HG03442 (cell line): ENCODE measurements at regions not wholly inside any gene's neighbourhood (a gene's known extent, or its start where the extent isn't known, plus 50 kb on each side); places are given as distances from the start of the nearest gene placed in this dataset.

ENCODE experiments used
- ATAC-seq: cut with Tn5 transposase; IDR thresholded peaks from one replicate; pipeline ENCODE4 v1.9.1; 2021; ENCODE audit warnings: mild to moderate bottlenecking, moderate library complexity; ENCODE audit not compliant: unreplicated experiment

DNA sequence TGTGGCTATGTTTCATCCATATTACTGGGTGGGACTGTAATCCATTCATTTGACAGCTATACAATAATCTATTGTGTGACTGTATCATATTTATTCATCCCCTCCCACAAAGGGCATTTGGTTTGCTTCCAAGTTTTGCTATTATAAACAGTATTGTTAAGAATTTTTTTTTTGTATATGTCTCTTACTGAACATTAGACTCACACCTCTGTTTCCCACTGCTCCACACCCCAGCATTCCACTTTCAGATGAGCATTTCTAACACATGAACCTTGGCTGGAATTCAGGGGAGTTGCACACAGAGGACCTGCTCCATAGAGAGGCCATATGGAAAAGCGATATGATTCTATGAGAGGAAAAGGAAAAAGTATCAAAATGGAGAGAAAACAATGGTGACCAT is 81.6 kb upstream of the DKK2 start:
- no peak for ATAC-seq

- ATAC-seq = no peak
Measured at GRCh38 chr4:107115185-107115847, 79.2 kb upstream of the DKK2 start.

GRCh38 chr4:107114059-107114458 is 77.9 kb upstream of the DKK2 start:
- ATAC-seq = no peak

DNA sequence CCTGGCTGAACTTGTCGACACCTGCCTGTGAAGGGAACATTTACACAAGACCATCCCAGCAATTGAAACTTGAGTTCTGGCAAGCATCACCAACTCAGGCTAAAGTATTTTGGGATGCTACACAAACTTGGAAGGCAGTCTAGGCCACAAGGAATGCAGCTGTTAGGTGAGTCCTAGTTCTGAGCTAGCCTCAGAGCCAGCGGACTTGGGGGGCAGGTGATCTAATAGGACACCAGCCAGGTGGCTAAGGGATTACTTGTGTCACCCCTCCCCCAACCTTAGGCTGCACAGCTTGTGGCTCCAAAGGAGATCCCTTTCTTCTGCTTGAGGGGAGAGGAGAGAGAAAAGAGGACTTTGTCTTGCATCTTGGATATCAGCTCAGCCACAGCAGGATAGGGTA is 62.3 kb upstream of the DKK2 start:
- ATAC-seq = no peak

DNA sequence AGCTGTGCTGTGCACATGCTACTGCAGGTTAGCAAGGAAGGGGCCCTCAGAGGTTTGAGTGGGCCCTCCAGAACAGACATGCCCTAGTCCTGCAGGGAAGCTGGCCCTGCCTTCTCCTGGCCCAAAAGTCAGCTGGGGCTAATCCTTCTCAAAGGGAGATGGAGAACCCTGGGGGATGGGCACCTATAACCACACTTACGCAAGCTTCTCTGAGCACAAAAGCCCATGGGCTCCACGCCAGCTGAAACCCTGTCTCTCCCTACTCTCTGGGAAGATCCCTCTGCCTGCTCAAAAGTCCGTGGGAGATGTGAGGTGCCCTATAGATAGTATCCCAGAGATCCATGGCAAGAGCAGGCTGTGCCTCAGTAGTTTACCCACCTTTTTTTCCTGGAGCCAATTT is 58.9 kb upstream of the DKK2 start:
- ATAC-seq = no peak

DNA sequence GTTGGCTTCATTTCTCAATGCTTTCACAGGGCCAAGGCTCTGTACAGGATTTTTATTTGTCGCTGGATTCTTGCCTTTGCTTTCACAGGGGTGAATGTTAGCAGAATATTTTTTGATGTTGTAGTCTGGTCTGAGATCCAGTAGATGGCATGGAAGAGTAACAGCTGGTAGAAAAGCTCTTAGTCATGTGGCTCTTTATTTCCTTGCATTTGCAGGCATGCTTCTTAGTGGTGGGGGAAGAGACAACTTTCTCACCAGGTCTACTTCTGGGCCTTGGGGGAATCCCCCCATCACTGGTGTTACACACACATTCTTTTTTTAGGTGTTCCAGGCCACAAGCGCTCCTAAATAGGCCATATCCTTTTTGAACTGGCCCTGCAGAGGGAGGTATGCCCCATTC is 58.2 kb upstream of the DKK2 start:
- ATAC-seq = peak; percentile 95
